HEK293T (cell line): ENCODE measurements at regions not wholly inside any gene's neighbourhood (a gene's known extent, or its start where the extent isn't known, plus 50 kb on each side); places are given as distances from the start of the nearest gene placed in this dataset.
"Not testable (repeated sequence)": the region's sequence is repeated elsewhere in the genome, so short reads cannot be mapped to it uniquely, and the experiment has no call there.

ENCODE experiments used
- CTCF ChIA-PET: fragments of 350-600 bp; formaldehyde crosslinking; extraction: SDS; loops from one replicate; lab custom pipeline; 2021; ENCODE audit warnings: antibody characterized with exemption, inconsistent platforms; lab: Yijun Ruan, JAX
- POLR2A ChIA-PET: fragments of 350-600 bp; formaldehyde crosslinking; extraction: SDS; loops from one replicate; lab custom pipeline; 2020; ENCODE audit warnings: antibody characterized with exemption, inconsistent platforms; lab: Yijun Ruan, JAX
- DNase-seq: peaks from one replicate; pipeline ENCODE4 v3.0.0; 2012; ENCODE audit warnings: mixed read lengths; ENCODE audit errors: extremely low spot score
- ARNT ChIP-seq: fragments of 450-650 bp; IDR thresholded peaks from 2 replicates; pipeline ENCODE4 v1.6.1; 2017; ENCODE audit warnings: mild to moderate bottlenecking
- BHLHE40 ChIP-seq: fragments of 450-650 bp; IDR thresholded peaks from 2 replicates; pipeline ENCODE4 v1.6.1; 2016; ENCODE audit warnings: mild to moderate bottlenecking, moderate library complexity, borderline replicate concordance
- CTBP1 ChIP-seq: fragments of 450-650 bp; IDR thresholded peaks from 2 replicates; pipeline ENCODE4 v1.6.1; 2016; ENCODE audit warnings: borderline replicate concordance
- ELF4 ChIP-seq: fragments of 450-650 bp; IDR thresholded peaks from 2 replicates; pipeline ENCODE4 v1.6.1; 2017; ENCODE audit warnings: antibody characterized with exemption
- FOXA1 ChIP-seq: fragments of 450-650 bp; IDR thresholded peaks from 2 replicates; pipeline ENCODE4 v1.6.1; 2016; ENCODE audit warnings: mild to moderate bottlenecking
- FOXK2 ChIP-seq: fragments of 450-650 bp; IDR thresholded peaks from 2 replicates; pipeline ENCODE4 v1.6.1; 2016; ENCODE audit warnings: mild to moderate bottlenecking
- FOXM1 ChIP-seq: fragments of 450-650 bp; IDR thresholded peaks from 2 replicates; pipeline ENCODE4 v1.6.1; 2017; ENCODE audit warnings: mild to moderate bottlenecking, borderline replicate concordance
- HDGF ChIP-seq: fragments of 450-650 bp; IDR thresholded peaks from 2 replicates; pipeline ENCODE4 v1.6.1; 2017; ENCODE audit warnings: antibody characterized with exemption, borderline replicate concordance
- L3MBTL2 ChIP-seq: fragments of 450-650 bp; conservative IDR thresholded peaks from 2 replicates; pipeline ENCODE4 v1.6.1; 2016; ENCODE audit warnings: mild to moderate bottlenecking
- LEF1 ChIP-seq: fragments of 450-650 bp; IDR thresholded peaks from 2 replicates; pipeline ENCODE4 v1.6.1; 2017; ENCODE audit warnings: mild to moderate bottlenecking, borderline replicate concordance
- NFRKB ChIP-seq: fragments of 450-650 bp; IDR thresholded peaks from 2 replicates; pipeline ENCODE4 v1.6.1; 2016; ENCODE audit warnings: mild to moderate bottlenecking, moderate library complexity
- PKNOX1 ChIP-seq: fragments of 450-650 bp; IDR thresholded peaks from 2 replicates; pipeline ENCODE4 v1.6.1; 2016
- SP1 ChIP-seq: fragments of 450-650 bp; IDR thresholded peaks from 2 replicates; pipeline ENCODE4 v1.6.1; 2017
- SUZ12 ChIP-seq: fragments of 450-650 bp; IDR thresholded peaks from 2 replicates; pipeline ENCODE4 v1.6.1; 2016; ENCODE audit warnings: mild to moderate bottlenecking
- TARDBP ChIP-seq: fragments of 450-650 bp; IDR thresholded peaks from 2 replicates; pipeline ENCODE4 v1.6.1; 2016
- ZNF384 ChIP-seq: fragments of 450-650 bp; IDR thresholded peaks from 2 replicates; pipeline ENCODE4 v1.6.1; 2016

DNA sequence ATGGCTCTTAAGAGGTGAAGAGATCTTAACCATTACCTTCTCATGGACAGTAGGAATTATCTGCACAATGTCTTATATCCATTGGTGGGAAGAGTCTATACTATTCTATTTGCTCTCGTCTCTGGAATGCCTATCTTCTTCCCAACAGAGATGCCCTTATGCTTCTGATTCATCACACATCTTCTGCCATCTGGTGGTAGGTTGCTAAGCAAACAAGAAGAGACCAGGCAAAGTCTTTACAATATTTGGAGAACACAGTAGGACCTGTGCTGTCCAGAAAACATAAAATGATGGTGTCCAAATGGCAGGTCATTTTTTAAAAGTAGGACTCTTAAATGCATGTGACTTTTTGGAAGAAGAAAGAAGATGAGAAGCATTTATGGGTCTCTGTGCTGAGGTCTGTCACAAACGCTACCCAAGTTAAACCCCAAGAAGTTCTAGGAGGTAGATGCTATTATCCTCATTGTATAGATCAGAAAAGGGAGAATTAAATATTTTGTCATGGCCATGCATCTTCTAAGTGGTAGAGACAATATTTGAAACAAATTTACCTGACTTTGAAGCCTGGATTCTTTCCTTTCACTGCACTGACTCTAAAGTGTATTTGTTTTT lies 67.8 kb upstream of the NXPH1 start:
- CTCF ChIA-PET: no interaction called here

DNA sequence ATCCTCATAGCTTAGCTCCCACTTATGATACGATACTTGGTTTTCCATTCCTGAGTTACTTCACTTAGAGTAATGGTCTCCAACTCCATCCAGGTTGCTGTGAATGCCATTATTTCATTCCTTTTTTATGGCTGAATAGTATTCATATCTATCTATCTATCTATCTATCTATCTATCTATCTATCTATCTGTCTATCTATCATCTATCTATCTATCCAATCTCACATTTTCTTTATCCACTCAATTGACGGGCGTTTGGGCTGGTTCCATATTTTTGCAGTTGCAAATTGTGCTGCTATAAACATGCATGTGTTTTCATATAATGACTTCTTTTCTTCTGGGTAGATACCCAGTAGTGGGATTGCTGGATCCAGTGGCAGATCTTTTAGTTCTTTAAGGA lies 65.4 kb upstream of the NXPH1 start:
- CTCF ChIA-PET, DNase-seq, POLR2A ChIA-PET: not testable (repeated sequence)

More for the DNA sequence above, 67.8 kb upstream of the NXPH1 start:
- POLR2A ChIA-PET: no interaction called here
- peak; percentile 20 for DNase-seq
- no peak for TF ChIP-seq FOXM1
- TF ChIP-seq FOXK2: no peak
- TF ChIP-seq HDGF: no peak
- TF ChIP-seq ZNF384: no peak
- TF ChIP-seq ARNT: no peak
- no peak for TF ChIP-seq BHLHE40
- no peak for TF ChIP-seq ELF4

DNA sequence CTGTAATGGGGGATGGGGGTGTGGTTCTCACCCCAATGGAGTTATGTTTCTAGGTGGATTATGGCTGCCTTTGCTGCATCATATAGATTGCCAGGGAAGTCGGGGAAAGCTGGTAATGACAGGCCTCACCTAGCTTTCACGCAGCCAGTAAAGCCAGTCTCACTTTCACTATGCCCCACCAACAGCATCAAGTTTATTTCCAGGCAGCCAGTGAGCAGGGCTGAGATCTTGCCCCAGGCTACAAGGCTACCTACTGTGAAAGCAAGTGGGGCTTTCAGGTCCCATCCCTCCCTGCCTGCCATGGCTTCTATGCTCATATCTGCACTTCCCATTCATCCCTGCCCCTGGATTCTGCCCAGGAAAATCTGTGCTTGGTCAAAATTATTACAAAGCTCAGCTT lies 61.7 kb upstream of the NXPH1 start:
- no peak for DNase-seq
- TF ChIP-seq HDGF (no peak), FOXM1 (no peak), SP1 (no peak), ELF4 (no peak), PKNOX1 (no peak), TARDBP (no peak), LEF1 (no peak), ARNT (no peak), FOXK2 (no peak), FOXA1 (no peak)
- CTCF ChIA-PET: no interaction called here
- POLR2A ChIA-PET: no interaction called here

DNA sequence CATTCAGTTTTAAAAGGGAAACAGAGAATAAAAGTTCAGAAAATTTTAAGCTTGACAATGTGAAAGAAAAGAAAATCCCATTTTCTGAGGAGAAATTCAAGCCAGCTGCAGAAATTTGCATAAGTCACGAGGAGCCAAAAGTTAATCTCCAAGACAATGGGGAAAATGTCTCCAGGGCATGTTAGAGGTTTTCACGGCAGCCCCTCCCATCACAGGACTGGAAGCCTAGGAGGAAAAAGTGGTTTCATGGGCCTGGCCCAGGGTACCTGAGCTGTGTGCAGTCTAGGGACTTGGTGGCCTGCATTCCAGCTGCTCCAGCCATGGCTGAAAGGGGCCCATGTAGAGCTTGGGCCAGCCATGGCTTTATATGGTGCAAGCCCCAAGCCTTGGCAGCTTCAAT lies 59.6 kb upstream of the NXPH1 start:
- no peak for DNase-seq
- CTCF ChIA-PET: no interaction called here
- POLR2A ChIA-PET: no interaction called here
- TF ChIP-seq ZNF384: no peak
- TF ChIP-seq FOXM1: no peak
- TF ChIP-seq SUZ12: no peak
- no peak for TF ChIP-seq SP1
- TF ChIP-seq BHLHE40: no peak
- TF ChIP-seq L3MBTL2: no peak
- TF ChIP-seq FOXA1: no peak
- no peak for TF ChIP-seq FOXK2

GRCh38 chr7:8378349-8379019 lies 54.9 kb upstream of the NXPH1 start:
- TF ChIP-seq ARNT (no peak), ZNF384 (no peak), ELF4 (no peak), NFRKB (no peak), SUZ12 (no peak), FOXM1 (no peak), FOXA1 (no peak)
- DNase-seq: no peak
- POLR2A ChIA-PET: no interaction called here
- CTCF ChIA-PET: no interaction called here

GRCh38 chr7:8379264-8379663 lies 54.1 kb upstream of the NXPH1 start:
- CTCF ChIA-PET: no interaction called here
- DNase-seq: no peak

GRCh38 chr7:8380130-8380529 lies 53.3 kb upstream of the NXPH1 start:
- ChIA-PET CTCF (no interaction called here), POLR2A (no interaction called here)
- TF ChIP-seq ZNF384 (no peak), FOXA1 (no peak), SUZ12 (no peak), L3MBTL2 (no peak)
- no peak for DNase-seq

More at GRCh38 chr7:8379264-8379663, 54.1 kb upstream of the NXPH1 start:
- POLR2A ChIA-PET: no interaction called here
- TF ChIP-seq BHLHE40: no peak
- TF ChIP-seq ELF4: no peak
- TF ChIP-seq SP1: no peak
- TF ChIP-seq PKNOX1: no peak
- no peak for TF ChIP-seq ARNT
- TF ChIP-seq CTBP1: no peak
- TF ChIP-seq ZNF384: no peak
- TF ChIP-seq FOXA1: no peak
